Heart left ventricle (tissue), 13 donors: ENCODE measurements at regions not wholly inside any gene's neighbourhood (a gene's known extent, or its start where the extent isn't known, plus 50 kb on each side); places are given as distances from the start of the nearest gene placed in this dataset.

Experiments
- CTCF ChIP-seq, 12 donors: fragments of 200-600 bp; sonication (generic) in 4 of 12; IDR thresholded peaks; one replicate each; pipeline versions ENCODE4 v1.5.0 to v1.8.0; 2018 to 2022; ENCODE audit warnings: antibody characterized with exemption in 12 of 12, mild to moderate bottlenecking in 5 of 12
- POLR2A ChIP-seq, 2 donors: fragments of 450-650 bp; IDR thresholded peaks; one replicate each; pipeline ENCODE4 v1.6.1; 2017; ENCODE audit warnings: antibody characterized with exemption in 2 of 2, mild to moderate bottlenecking in 2 of 2, moderate library complexity in 2 of 2
- donor health status: ischemic (EF 13 %, LVEDD 7.1; RV severe dilation, severe dysfunction).
- donor health status: DM: no; HTN: yes; CAD: no.
- donor health status: DM: no; HTN: no; CAD: no.
- donor health status: ischemic (EF 25% LVEDD 6.9; RV normal size, moderate dysfunction).
- donor health status: ischemic (EF 25% LVEDD 5.7; RV mildly dilated, moderate dysfunction).
- donor health status: ischemic (EF 35%, LVEDD 5.7; RV mildly dilated, moderate dysfunction).
- donor health status: nonischemic (EF 11% LVEDD 7.7; RV severe dilation, severe dysfunction).
- donor health status: DM: yes; HTN: yes; CAD: no.
- donor health status: PGD.
- donor health status: ischemic (EF 29% LVEDD 5.4; RV normal size, mild dysfunction).
- donor health status: nonischemic (EF 23%, LVEDD 6.1; RV moderate dilation, normal function).

GRCh38 chr10:78171633-78172400, 138.2 kb downstream of the RPS24 start:
- TF ChIP-seq CTCF (IDR thresholded peaks at IDR 0.05) (no peak), POLR2A (IDR thresholded peaks at IDR 0.05) (no peak)
